H1 (cell line): ENCODE measurements at regions not wholly inside any gene's neighbourhood (a gene's known extent, or its start where the extent isn't known, plus 50 kb on each side); places are given as distances from the start of the nearest gene placed in this dataset.

Source experiments
- JUN ChIP-seq: IDR thresholded peaks from 2 replicates; pipeline ENCODE4 v1.6.1; 2011; ENCODE audit warnings: low read depth, mild to moderate bottlenecking, improper control_type of control experiment, low read length
- RXRA ChIP-seq: IDR thresholded peaks from 2 replicates; pipeline ENCODE4 v1.6.1; 2011; ENCODE audit warnings: low read depth, mild to moderate bottlenecking, low read length, moderate library complexity; ENCODE audit not compliant: insufficient read depth
- SP1 ChIP-seq: IDR thresholded peaks from 2 replicates; pipeline ENCODE4 v1.6.1; 2011; ENCODE audit warnings: low read depth, low read length

GRCh38 chr11:133738624-133739023 is 106.7 kb downstream of the SPATA19 start (continued):
- TF ChIP-seq JUN (no peak), SP1 (no peak), RXRA (no peak)
